T-helper 1 cell treated with Interleukin-12 subunit alpha and Interleukin-12 subunit beta and Interleukin-4 antibody, amounts not matched to agents 30 μg/mL and 1 μg/mL, for 36 hours (primary cell): ENCODE measurements at regions not wholly inside any gene's neighbourhood (a gene's known extent, or its start where the extent isn't known, plus 50 kb on each side); places are given as distances from the start of the nearest gene placed in this dataset.

Experiments used
- H3K27ac Mint-ChIP-seq: one replicate; pipeline ENCODE4 v1.8.0; 2021; ENCODE audit warnings: mild to moderate bottlenecking, mixed read lengths
- H3K27me3 Mint-ChIP-seq: one replicate; pipeline ENCODE4 v1.8.0; 2021; ENCODE audit warnings: low read depth, mixed read lengths
- H3K36me3 Mint-ChIP-seq: one replicate; pipeline ENCODE4 v1.8.0; 2021; ENCODE audit warnings: low read depth, mixed read lengths
- H3K4me1 Mint-ChIP-seq: one replicate; pipeline ENCODE4 v1.8.0; 2021; ENCODE audit warnings: low read depth, mixed read lengths
- H3K4me3 Mint-ChIP-seq: one replicate; pipeline ENCODE4 v1.8.0; 2021; ENCODE audit warnings: mild to moderate bottlenecking, moderate library complexity, mixed read lengths
- H3K9me3 Mint-ChIP-seq: one replicate; pipeline ENCODE4 v1.8.0; 2021; ENCODE audit warnings: mixed read lengths

- no peaks in the 10 kb centered on the region for H3K36me3 Mint-ChIP-seq
- no peak overlapping the region for H3K27ac Mint-ChIP-seq
- H3K27me3 Mint-ChIP-seq, result no peaks in the 10 kb centered on the region
- H3K9me3 Mint-ChIP-seq, result no peaks in the 10 kb centered on the region
- no peaks in the 10 kb centered on the region for H3K4me1 Mint-ChIP-seq
- H3K4me3 Mint-ChIP-seq, result no peak overlapping the region
Measured at GRCh38 chr1:30418061-30418938, 305.1 kb downstream of the MATN1 start.

DNA sequence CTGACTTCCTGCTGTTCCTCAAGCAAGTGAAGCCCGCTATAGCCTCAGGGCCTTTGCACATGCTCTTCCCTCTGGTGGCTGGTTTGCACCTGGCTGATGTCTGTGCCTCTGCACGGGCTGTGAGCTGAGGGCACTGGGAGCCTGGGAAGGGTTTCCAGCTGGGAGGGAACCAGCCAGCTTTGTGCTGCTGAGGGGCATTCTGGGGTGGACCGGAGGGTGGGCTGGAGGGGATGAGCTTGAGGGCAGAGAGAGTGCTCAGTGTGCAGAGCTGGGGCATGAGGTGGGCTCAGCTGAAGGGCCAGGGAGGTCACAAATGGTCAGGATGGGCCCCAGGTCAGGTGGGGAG, 305.7 kb downstream of the MATN1 start:
- no peaks in the 10 kb centered on the region for H3K4me1 Mint-ChIP-seq
- no peaks in the 10 kb centered on the region for H3K36me3 Mint-ChIP-seq
- H3K9me3 Mint-ChIP-seq, result no peaks in the 10 kb centered on the region
- no peaks in the 10 kb centered on the region for H3K27me3 Mint-ChIP-seq
- no peak overlapping the region for H3K4me3 Mint-ChIP-seq
- no peak overlapping the region for H3K27ac Mint-ChIP-seq

DNA sequence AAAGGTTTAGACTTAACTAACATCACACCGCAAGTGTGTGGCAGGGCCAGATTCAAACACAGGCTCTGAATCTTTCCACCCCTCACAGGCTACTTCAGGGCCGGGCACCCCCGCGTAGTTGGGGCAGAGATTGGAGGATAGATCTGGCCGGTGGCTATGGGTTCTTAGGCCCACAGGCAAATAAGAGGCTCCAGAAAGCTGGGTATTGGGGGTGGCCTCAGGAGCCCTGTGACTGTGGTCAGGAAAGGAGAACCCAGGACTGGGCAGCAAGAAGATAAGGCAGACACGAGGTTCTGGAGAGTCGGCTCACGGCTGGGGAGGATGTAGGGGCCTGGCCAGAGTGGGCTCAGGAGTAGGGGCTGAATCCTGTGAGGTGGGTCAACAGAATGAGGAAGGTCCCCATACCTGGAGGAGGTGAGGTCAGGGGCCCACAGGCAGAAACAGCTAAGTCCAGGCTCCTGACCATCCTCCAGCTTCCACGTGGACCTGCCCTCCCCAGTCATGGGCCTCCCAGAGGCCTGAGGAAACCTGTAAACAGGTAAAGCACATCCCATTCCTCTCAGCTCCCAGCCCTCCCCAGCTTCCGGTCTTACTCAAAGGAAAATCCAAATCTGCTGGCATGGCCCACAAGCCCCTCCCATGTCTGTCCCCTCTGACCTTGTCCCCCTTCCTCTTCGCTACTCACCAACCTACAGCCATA, 306.2 kb downstream of the MATN1 start:
- H3K9me3 Mint-ChIP-seq, result no peaks in the 10 kb centered on the region
- H3K36me3 Mint-ChIP-seq, result no peaks in the 10 kb centered on the region
- no peak overlapping the region for H3K27ac Mint-ChIP-seq
- no peaks in the 10 kb centered on the region for H3K27me3 Mint-ChIP-seq
- no peak overlapping the region for H3K4me3 Mint-ChIP-seq
- no peaks in the 10 kb centered on the region for H3K4me1 Mint-ChIP-seq

DNA sequence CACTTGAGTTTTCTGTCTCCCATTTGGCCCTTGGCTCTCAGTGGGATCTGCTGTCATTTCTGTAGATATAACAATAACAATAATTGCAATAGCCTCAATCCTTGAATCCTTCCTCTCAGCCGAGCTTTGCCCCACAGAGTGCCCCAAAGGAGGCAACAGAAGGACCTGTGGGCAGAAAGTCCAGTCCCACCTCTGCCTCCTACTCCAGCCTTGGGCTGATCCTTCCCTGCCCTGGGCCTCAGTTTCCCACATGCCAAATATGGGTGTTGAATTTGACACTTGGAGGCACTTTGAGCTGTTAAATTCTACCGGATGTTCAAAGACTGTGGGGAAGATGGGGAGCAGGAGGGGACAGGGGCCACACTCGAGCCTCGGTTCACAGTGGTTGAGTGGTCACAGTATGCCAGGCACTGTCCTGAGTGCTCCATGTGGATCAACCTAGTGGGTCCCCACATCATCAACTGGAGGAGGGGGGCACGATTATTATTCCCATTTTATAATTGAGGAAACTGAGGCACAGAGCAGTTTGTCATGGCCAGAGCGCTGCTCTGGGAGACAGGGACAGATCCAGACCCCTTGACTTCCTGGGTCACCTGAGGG, 307.1 kb downstream of the MATN1 start:
- no peaks in the 10 kb centered on the region for H3K36me3 Mint-ChIP-seq
- no peak overlapping the region for H3K4me3 Mint-ChIP-seq
- no peaks in the 10 kb centered on the region for H3K9me3 Mint-ChIP-seq
- H3K27me3 Mint-ChIP-seq, result no peaks in the 10 kb centered on the region
- no peaks in the 10 kb centered on the region for H3K4me1 Mint-ChIP-seq
- no peak overlapping the region for H3K27ac Mint-ChIP-seq

DNA sequence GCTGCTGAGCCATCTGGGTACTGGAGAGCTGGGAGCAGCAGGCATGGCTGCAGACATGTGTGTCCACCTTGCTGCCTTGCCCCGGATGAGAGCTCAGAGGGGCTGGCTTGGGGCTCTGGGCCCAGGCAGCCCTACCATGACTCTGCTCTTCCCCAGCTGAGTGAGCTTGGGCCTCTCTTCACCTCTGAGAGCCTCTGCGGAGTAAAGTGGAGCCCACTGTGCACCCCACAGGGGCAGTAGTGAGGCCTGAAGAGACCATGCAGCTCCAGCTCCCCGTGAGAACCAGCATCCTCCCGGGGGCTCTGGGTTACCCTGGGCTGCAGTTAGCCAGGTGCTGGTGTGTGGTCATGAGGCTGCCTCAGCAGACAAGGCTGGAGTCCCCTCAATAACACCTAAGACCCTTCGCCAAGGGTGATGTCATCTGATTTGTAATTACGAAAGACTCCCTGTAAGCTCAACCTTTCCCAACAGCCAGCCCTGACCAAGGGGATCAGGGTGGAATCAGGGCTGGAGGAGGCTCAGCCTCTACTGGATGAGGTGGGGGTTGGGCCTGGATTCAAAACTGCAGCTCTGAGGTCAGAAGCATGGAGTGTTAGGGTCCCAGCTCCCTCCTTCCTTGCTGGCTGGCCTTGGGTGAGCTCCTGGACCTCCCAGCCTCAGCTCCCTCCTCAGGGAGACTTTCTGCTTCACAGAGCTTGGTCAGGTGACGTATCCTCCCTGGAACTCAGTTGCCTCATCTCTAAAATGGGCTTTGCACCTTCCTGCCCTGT, 308.0 kb downstream of the MATN1 start:
- Mint-ChIP-seq H3K27ac (no peak overlapping the region), H3K27me3 (no peaks in the 10 kb centered on the region), H3K4me3 (no peak overlapping the region), H3K9me3 (no peaks in the 10 kb centered on the region), H3K4me1 (no peaks in the 10 kb centered on the region), H3K36me3 (no peaks in the 10 kb centered on the region)

GRCh38 chr1:30414851-30415165, 308.6 kb downstream of the MATN1 start:
- no peaks in the 10 kb centered on the region for H3K4me1 Mint-ChIP-seq
- H3K27me3 Mint-ChIP-seq, result no peaks in the 10 kb centered on the region
- H3K36me3 Mint-ChIP-seq, result no peaks in the 10 kb centered on the region
- H3K27ac Mint-ChIP-seq, result no peak overlapping the region
- H3K9me3 Mint-ChIP-seq, result no peaks in the 10 kb centered on the region
- H3K4me3 Mint-ChIP-seq, result no peak overlapping the region

DNA sequence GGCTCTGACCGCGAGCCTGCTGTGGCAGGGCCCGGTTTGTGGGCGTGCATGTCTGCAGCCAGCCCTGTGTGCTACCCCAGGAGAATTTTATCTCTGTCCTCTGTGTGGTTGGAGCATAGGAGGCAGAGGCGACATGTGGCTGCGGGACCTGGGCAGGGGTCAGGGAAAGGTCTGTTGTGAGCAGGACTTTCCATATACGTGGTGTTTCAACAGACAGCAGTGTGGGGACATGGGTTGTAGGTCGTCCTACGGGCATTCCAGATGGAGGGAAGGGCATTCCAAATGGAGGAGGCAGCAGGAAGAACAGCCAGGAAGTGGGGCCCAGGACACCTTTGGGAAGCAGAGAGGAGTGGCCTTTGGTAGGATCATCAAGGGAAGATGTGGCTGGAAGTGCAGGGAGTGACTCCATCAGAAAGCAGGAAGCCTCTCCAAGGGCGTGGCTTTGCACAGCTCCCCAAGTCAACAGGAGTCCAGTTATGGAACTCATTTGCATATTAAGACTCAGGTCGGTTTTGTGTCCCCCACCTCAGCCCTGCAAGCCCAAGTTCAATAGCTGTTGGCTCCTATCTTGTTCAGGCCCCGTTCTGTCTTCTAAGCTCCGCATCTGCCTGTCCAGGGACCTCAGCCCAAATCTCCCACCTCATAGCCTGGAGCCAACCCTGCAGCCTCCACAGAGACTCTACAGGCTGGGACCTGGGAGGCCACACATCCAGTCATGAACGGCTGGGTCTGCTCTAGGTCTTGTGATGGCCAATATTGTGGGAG, 309.1 kb downstream of the MATN1 start:
- H3K4me1 Mint-ChIP-seq, result no peaks in the 10 kb centered on the region
- no peak overlapping the region for H3K4me3 Mint-ChIP-seq
- H3K27me3 Mint-ChIP-seq, result no peaks in the 10 kb centered on the region
- H3K27ac Mint-ChIP-seq, result no peak overlapping the region
- H3K9me3 Mint-ChIP-seq, result no peaks in the 10 kb centered on the region
- H3K36me3 Mint-ChIP-seq, result no peaks in the 10 kb centered on the region

GRCh38 chr1:30413606-30414005, 309.8 kb downstream of the MATN1 start:
- no peak overlapping the region for H3K27ac Mint-ChIP-seq
- no peaks in the 10 kb centered on the region for H3K27me3 Mint-ChIP-seq
- no peaks in the 10 kb centered on the region for H3K4me1 Mint-ChIP-seq
- no peaks in the 10 kb centered on the region for H3K9me3 Mint-ChIP-seq
- H3K36me3 Mint-ChIP-seq, result no peaks in the 10 kb centered on the region
- H3K4me3 Mint-ChIP-seq, result no peak overlapping the region

DNA sequence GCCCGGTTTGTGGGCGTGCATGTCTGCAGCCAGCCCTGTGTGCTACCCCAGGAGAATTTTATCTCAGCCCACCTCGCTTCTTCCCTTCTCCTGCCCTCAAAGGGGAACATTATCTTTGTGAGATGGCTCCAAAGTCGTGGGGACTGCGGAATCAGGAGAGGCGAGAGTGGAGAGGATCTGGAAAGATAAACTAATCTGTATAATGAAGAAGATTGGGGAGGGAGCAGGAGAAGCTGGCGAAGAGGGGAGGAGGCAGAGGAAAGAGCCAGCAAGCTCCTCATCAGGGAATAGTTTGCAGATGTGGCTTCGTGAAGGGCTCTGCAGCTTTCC, 310.3 kb downstream of the MATN1 start:
- H3K4me3 Mint-ChIP-seq, result no peak overlapping the region
- no peaks in the 10 kb centered on the region for H3K27me3 Mint-ChIP-seq
- H3K4me1 Mint-ChIP-seq, result no peaks in the 10 kb centered on the region
- no peaks in the 10 kb centered on the region for H3K36me3 Mint-ChIP-seq
- H3K27ac Mint-ChIP-seq, result no peak overlapping the region
- no peaks in the 10 kb centered on the region for H3K9me3 Mint-ChIP-seq

- no peaks in the 10 kb centered on the region for H3K9me3 Mint-ChIP-seq
- H3K4me3 Mint-ChIP-seq, result no peak overlapping the region
- no peaks in the 10 kb centered on the region for H3K36me3 Mint-ChIP-seq
- no peaks in the 10 kb centered on the region for H3K27me3 Mint-ChIP-seq
- no peaks in the 10 kb centered on the region for H3K4me1 Mint-ChIP-seq
- H3K27ac Mint-ChIP-seq, result no peak overlapping the region
Measured at GRCh38 chr1:30412241-30413110, 310.9 kb downstream of the MATN1 start.

DNA sequence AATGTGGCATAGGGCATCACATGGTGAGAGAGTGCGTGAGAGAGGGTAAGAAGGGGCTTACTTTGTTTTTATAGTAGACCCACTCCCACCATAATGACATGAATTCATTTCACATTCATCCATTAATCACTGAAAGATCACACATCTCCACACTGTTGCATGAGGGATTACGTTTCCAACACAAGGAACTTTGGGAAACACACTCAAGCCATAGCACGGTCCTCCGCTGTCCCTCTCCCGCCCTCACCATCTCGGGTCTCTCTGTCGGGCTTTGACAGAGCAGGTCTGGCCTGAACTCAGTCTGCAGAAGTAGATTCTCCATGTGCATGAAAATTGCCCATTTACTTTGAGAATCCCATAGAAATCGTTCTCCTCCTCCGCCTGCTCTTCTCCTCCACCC, 312.2 kb downstream of the MATN1 start:
- H3K4me1 Mint-ChIP-seq, result no peaks in the 10 kb centered on the region
- no peaks in the 10 kb centered on the region for H3K9me3 Mint-ChIP-seq
- H3K27me3 Mint-ChIP-seq, result no peaks in the 10 kb centered on the region
- no peaks in the 10 kb centered on the region for H3K36me3 Mint-ChIP-seq
- H3K4me3 Mint-ChIP-seq, result no peak overlapping the region
- no peak overlapping the region for H3K27ac Mint-ChIP-seq

DNA sequence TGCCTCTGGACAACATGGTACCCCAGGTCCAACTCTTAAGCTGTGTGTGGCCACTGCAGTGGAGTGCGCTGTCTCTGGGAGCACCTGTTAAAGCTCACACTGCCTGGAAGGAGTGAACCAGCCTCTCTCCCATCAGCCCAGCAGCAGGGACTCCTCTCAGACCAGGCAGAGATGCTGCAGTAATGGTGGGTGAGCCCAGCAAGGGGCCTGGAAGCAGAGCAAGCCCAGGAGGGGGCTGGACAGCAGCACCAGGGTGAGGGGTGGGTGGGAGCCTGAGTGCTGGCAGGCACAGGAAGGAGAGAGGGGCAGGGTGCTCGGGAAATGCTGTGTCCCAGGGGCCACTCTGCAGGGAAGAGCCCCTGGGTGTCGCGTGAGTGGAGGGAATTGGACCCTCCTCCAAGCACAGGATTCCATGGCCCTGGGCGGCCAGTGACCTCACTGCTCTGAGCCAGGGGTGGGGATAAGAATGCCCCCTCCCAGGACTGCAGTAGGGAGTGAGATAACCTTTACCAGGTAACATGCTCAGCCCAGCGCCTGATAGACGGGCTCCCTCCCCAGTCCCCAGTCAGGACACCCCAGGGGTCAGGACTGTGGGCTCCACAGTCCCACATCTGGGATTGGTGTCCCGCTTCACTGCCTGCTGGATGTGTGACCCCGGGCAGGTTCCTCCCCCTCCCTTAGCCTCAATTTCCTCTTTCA, 313.1 kb downstream of the MATN1 start:
- H3K9me3 Mint-ChIP-seq, result no peaks in the 10 kb centered on the region
- no peak overlapping the region for H3K4me3 Mint-ChIP-seq
- no peaks in the 10 kb centered on the region for H3K4me1 Mint-ChIP-seq
- H3K27me3 Mint-ChIP-seq, result no peaks in the 10 kb centered on the region
- no peaks in the 10 kb centered on the region for H3K36me3 Mint-ChIP-seq
- no peak overlapping the region for H3K27ac Mint-ChIP-seq

DNA sequence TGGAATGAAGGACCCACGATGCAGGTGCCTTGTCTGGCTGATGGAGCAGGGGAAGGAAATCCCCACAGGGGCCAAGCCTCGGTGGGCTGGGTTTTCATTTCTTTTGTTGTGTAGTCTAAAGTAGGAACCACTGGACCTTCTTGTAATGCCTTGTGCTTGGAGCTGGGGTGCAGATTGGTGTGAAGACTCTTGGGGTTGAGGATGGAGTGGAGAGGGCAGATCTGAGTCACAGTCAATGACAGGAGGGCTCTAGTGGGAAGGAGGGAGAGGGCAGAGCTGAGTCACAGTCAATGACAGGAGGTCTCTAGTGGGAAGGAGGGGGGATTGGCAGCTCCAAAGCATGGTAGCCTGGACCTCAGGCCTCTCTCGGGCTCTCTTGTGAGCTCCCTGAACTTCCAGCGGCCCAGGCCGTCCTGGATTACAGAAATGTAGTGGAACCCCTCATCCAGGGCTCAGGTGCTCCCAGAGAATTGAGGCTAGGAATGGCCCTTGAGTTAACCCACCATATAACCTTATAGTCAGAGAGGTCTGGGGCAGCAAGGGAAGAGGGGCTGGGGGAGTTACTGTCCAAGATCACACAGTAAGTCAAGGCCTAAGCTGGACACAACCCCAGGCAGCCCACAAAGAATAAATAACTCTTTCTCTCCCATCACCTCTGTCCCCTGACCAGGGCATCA, 313.8 kb downstream of the MATN1 start:
- no peak overlapping the region for H3K4me3 Mint-ChIP-seq
- no peaks in the 10 kb centered on the region for H3K27me3 Mint-ChIP-seq
- no peaks in the 10 kb centered on the region for H3K9me3 Mint-ChIP-seq
- H3K27ac Mint-ChIP-seq, result no peak overlapping the region
- H3K4me1 Mint-ChIP-seq, result no peaks in the 10 kb centered on the region
- no peaks in the 10 kb centered on the region for H3K36me3 Mint-ChIP-seq
